ENCODE measurements at regions not wholly inside any gene's neighbourhood (a gene's known extent, or its start where the extent isn't known, plus 50 kb on each side); places are given as distances from the start of the nearest gene placed in this dataset.
"Not testable (repeated sequence)": the region's sequence is repeated elsewhere in the genome, so short reads cannot be mapped to it uniquely, and the experiment has no call there.

DNA sequence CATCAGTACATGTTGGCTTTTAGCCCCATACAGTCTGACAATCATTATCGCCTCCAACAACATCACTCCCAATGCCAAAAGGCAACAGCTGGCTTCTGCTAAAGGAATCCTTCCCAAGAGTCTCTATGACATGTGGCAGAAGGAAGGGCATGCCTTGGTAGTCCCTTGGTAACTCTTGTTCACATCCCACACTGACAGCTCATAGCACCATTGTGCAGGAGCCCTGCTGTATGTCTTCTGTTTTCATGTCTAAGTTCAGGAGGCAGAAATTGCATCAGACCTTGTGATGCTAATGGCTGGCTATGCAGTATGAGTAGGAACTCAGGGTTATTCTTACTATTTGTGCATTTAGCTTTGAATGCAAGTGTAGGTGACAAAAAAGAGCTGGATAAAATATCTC, 392.1 kb downstream of the PTH2R start:
- Histone ChIP-seq H3K79me2 (ENCODE audit: insufficient read depth, low read depth) (no peaks in the 10 kb centered on the region), H3K4me1 (ENCODE audit: low read depth, poor library complexity, severe bottlenecking) (no peaks in the 10 kb centered on the region), H3K36me3 (ENCODE audit: insufficient read depth) (no peaks in the 10 kb centered on the region), H2AFZ (ENCODE audit: low read depth) (no peak overlapping the region), H3K27me3 (ENCODE audit: insufficient read depth, low read depth) (no peaks in the 10 kb centered on the region), H3K27ac (no peak overlapping the region), H3K9ac (no peak overlapping the region), H3K4me3 (IDR thresholded peaks at IDR 0.05; ENCODE audit: insufficient read depth, low read depth, low read length) (no peak overlapping the region), H4K20me1 (ENCODE audit: insufficient read depth) (no peaks in the 10 kb centered on the region), H3K4me2 (no peak overlapping the region)
- TF ChIP-seq, protein P1, sequence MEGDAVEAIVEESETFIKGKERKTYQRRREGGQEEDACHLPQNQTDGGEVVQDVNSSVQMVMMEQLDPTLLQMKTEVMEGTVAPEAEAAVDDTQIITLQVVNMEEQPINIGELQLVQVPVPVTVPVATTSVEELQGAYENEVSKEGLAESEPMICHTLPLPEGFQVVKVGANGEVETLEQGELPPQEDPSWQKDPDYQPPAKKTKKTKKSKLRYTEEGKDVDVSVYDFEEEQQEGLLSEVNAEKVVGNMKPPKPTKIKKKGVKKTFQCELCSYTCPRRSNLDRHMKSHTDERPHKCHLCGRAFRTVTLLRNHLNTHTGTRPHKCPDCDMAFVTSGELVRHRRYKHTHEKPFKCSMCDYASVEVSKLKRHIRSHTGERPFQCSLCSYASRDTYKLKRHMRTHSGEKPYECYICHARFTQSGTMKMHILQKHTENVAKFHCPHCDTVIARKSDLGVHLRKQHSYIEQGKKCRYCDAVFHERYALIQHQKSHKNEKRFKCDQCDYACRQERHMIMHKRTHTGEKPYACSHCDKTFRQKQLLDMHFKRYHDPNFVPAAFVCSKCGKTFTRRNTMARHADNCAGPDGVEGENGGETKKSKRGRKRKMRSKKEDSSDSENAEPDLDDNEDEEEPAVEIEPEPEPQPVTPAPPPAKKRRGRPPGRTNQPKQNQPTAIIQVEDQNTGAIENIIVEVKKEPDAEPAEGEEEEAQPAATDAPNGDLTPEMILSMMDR (conservative IDR thresholded peaks at IDR 0.05; ENCODE audit: low read depth, low read length), result no peak

DNA sequence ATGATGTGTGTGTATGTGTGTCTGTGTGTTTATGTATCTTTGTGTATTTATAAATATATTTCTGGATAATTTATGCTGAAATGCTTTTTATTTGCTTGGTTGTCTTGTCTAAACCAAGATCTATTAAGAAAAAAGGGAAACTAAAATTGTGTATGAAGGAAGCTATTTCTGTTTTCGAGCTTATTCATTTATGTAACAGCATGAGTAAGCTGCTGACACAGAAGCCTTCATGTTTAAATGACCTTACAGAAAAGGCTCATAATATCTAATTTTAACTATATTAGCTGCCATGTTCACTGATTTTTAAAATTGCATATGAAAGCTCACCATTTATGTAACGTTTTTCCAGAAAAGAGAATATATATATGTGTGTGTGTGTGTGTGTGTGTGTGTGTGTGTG, 392.8 kb downstream of the PTH2R start:
- TF ChIP-seq, protein P1 (conservative IDR thresholded peaks at IDR 0.05; ENCODE audit: low read depth, low read length), result no peak
- Histone ChIP-seq H3K79me2 (ENCODE audit: insufficient read depth, low read depth) (no peaks in the 10 kb centered on the region), H2AFZ (ENCODE audit: low read depth) (no peak overlapping the region), H3K4me2 (no peak overlapping the region), H3K36me3 (ENCODE audit: insufficient read depth) (no peaks in the 10 kb centered on the region), H3K9ac (no peak overlapping the region), H3K27ac (no peak overlapping the region), H3K27me3 (ENCODE audit: insufficient read depth, low read depth) (no peaks in the 10 kb centered on the region), H3K4me3 (IDR thresholded peaks at IDR 0.05; ENCODE audit: insufficient read depth, low read depth, low read length) (no peak overlapping the region), H4K20me1 (ENCODE audit: insufficient read depth) (no peaks in the 10 kb centered on the region), H3K4me1 (ENCODE audit: low read depth, poor library complexity, severe bottlenecking) (no peaks in the 10 kb centered on the region)

DNA sequence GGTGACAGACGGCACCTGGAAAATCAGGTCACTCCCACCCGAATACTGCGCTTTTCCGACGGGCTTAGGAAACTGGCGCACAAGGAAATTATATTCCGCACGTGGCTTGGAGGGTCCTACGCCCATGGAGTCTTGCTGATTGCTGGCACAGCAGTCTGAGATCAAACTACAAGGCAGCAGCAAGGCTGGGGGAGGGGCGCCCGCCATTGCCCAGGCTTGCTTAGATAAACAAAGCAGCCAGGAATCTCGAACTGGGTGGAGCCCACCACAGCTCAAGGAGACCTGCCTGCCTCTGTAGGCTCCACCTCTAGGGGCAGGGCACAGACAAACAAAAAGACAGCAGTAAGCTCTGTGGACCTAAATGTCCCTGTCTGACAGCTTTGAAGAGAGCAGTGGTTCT, 394.3 kb downstream of the PTH2R start:
- not testable (repeated sequence) for H2AFZ ChIP-seq (ENCODE audit: low read depth); H3K9ac ChIP-seq; H3K36me3 ChIP-seq (ENCODE audit: insufficient read depth); H3K27ac ChIP-seq; H3K27me3 ChIP-seq (ENCODE audit: insufficient read depth, low read depth); H3K79me2 ChIP-seq (ENCODE audit: insufficient read depth, low read depth); H4K20me1 ChIP-seq (ENCODE audit: insufficient read depth); H3K4me2 ChIP-seq; H3K4me3 ChIP-seq (IDR thresholded peaks at IDR 0.05; ENCODE audit: insufficient read depth, low read depth, low read length); H3K4me1 ChIP-seq (ENCODE audit: low read depth, poor library complexity, severe bottlenecking)

DNA sequence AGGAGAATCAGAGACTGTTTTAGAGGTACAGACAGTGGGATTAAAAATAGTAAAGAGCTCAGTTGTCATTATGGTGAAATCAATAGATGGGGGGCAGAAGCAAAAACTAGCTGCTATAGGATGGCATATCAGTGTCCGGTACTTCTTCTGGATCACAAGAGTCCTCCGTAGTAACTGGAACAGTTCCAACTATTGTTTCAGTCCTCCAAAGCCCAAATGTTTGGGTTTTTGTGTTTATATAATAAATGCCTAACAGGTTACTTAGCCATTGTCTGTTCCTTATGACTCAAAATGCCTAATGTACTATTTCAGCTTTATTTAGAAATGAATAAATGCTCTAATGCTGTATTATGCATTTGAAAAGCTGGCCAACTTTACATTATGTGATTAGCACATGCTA, 401.2 kb downstream of the PTH2R start:
- H3K4me2 ChIP-seq, result no peak overlapping the region
- no peaks in the 10 kb centered on the region for H4K20me1 ChIP-seq (ENCODE audit: insufficient read depth)
- H3K27ac ChIP-seq, result no peak overlapping the region
- H3K4me3 ChIP-seq (IDR thresholded peaks at IDR 0.05; ENCODE audit: insufficient read depth, low read depth, low read length), result no peak overlapping the region
- no peak overlapping the region for H2AFZ ChIP-seq (ENCODE audit: low read depth)
- peaks cover 5% of the 10 kb centered on the region for H3K4me1 ChIP-seq (ENCODE audit: low read depth, poor library complexity, severe bottlenecking)
- TF ChIP-seq, protein P1 (conservative IDR thresholded peaks at IDR 0.05; ENCODE audit: low read depth, low read length), result no peak
- H3K36me3 ChIP-seq (ENCODE audit: insufficient read depth), result no peaks in the 10 kb centered on the region
- no peaks in the 10 kb centered on the region for H3K27me3 ChIP-seq (ENCODE audit: insufficient read depth, low read depth)
- H3K79me2 ChIP-seq (ENCODE audit: insufficient read depth, low read depth), result no peaks in the 10 kb centered on the region
- H3K9ac ChIP-seq, result no peak overlapping the region

DNA sequence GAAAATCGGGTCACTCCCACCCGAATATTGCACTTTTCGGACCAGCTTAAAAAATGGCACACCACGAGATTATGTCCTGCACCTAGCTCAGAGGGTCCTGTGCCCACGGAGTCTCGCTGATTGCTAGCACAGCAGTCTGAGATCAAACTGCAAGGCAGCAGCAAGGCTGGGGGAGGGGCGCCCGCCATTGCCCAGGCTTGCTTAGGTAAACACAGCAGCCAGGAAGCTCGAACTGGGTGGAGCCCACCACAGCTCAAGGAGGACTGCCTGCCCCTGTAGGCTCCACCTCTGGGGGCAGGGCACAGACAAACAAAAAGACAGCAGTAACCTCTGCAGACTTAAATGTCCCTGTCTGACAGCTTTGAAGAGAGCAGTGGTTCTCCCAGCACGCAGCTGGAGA, 405.3 kb downstream of the PTH2R start:
- H2AFZ ChIP-seq (ENCODE audit: low read depth), result peak overlapping the region; percentile 77
- not testable (repeated sequence) for H3K36me3 ChIP-seq (ENCODE audit: insufficient read depth); H3K4me1 ChIP-seq (ENCODE audit: low read depth, poor library complexity, severe bottlenecking); H4K20me1 ChIP-seq (ENCODE audit: insufficient read depth); H3K79me2 ChIP-seq (ENCODE audit: insufficient read depth, low read depth); H3K27me3 ChIP-seq (ENCODE audit: insufficient read depth, low read depth)
- peak overlapping the region; percentile 66 for H3K4me3 ChIP-seq (IDR thresholded peaks at IDR 0.05; ENCODE audit: insufficient read depth, low read depth, low read length)
- peak overlapping the region; percentile 85 for H3K9ac ChIP-seq
- peak overlapping the region; percentile 79 for H3K27ac ChIP-seq
- peak overlapping the region; percentile 44; the same call in 1 of the 2 replicates for H3K4me2 ChIP-seq
